C4-2B (cell line): ENCODE measurements at regions not wholly inside any gene's neighbourhood (a gene's known extent, or its start where the extent isn't known, plus 50 kb on each side); places are given as distances from the start of the nearest gene placed in this dataset.

Experiments used
- H3K27ac ChIP-seq: fragments of 450-650 bp; 2 replicates; pipeline ENCODE4 v1.5.1; 2017
- CTCF ChIP-seq: fragments of 450-650 bp; conservative IDR thresholded peaks from 2 replicates; pipeline ENCODE4 v1.5.1; 2017; ENCODE audit warnings: mild to moderate bottlenecking
- ZFX ChIP-seq: fragments of 450-650 bp; IDR thresholded peaks from 2 replicates; pipeline ENCODE4 v1.6.1; 2017

GRCh38 chr10:10938676-10939075 is 79.0 kb upstream of the CELF2 start:
- TF ChIP-seq CTCF = no peak
- no peak for TF ChIP-seq ZFX
- no peak overlapping the region for H3K27ac ChIP-seq

GRCh38 chr10:10941127-10941730 is 76.4 kb upstream of the CELF2 start:
- TF ChIP-seq CTCF = no peak
- TF ChIP-seq ZFX = no peak
- no peak overlapping the region for H3K27ac ChIP-seq

- no peak for TF ChIP-seq CTCF
- TF ChIP-seq ZFX = no peak
- H3K27ac ChIP-seq = no peak overlapping the region
These were observed 75.2 kb upstream of the CELF2 start for GRCh38 chr10:10942441-10942840.

GRCh38 chr10:10946081-10946480 is 71.6 kb upstream of the CELF2 start:
- H3K27ac ChIP-seq = no peak overlapping the region
- TF ChIP-seq CTCF = no peak
- TF ChIP-seq ZFX = no peak

GRCh38 chr10:10946801-10947200 is 70.9 kb upstream of the CELF2 start:
- H3K27ac ChIP-seq = no peak overlapping the region
- no peak for TF ChIP-seq ZFX
- no peak for TF ChIP-seq CTCF

- no peak for TF ChIP-seq ZFX
- no peak for TF ChIP-seq CTCF
- no peak overlapping the region for H3K27ac ChIP-seq
These were observed 66.0 kb upstream of the CELF2 start for GRCh38 chr10:10951675-10952074.

GRCh38 chr10:10952800-10953199 is 64.9 kb upstream of the CELF2 start:
- H3K27ac ChIP-seq = no peak overlapping the region
- TF ChIP-seq CTCF = no peak
- TF ChIP-seq ZFX = no peak
